ENCODE measurements at regions not wholly inside any gene's neighbourhood (a gene's known extent, or its start where the extent isn't known, plus 50 kb on each side); places are given as distances from the start of the nearest gene placed in this dataset.

- WGBS, 4 donors: 82 to 92% (median 87%) methylated on average over 4 of the region's 4 CpGs
- Histone ChIP-seq H3K27ac (no peak overlapping the region), H3K4me1 (replicated peaks in 1 of 2) (no peaks in the 10 kb centered on the region), H3K9me3 (replicated peaks in 1 of 3) (no peaks in the 10 kb centered on the region), H3K4me3 (no peak overlapping the region), H3K36me3 (replicated peaks in 1 of 2) (no peaks in the 10 kb centered on the region), H3K27me3 (no peaks in the 10 kb centered on the region)
- no peak for TF ChIP-seq POLR2A (IDR thresholded peaks at IDR 0.05)
- TF ChIP-seq CTCF (IDR thresholded peaks at IDR 0.05): no peak
- no peak for DNase-seq
- intact Hi-C loops (cut with DNase I): no loop called here
Observed at GRCh38 chr2:16323126-16323520, 342.5 kb downstream of the CYRIA start.

GRCh38 chr2:16322308-16323125 is 343.1 kb downstream of the CYRIA start:
- Histone ChIP-seq H3K9me3 (replicated peaks in 1 of 3) (no peaks in the 10 kb centered on the region), H3K4me3 (no peak overlapping the region), H3K4me1 (replicated peaks in 1 of 2) (no peaks in the 10 kb centered on the region), H3K36me3 (replicated peaks in 1 of 2) (no peaks in the 10 kb centered on the region), H3K27me3 (no peaks in the 10 kb centered on the region), H3K27ac (no peak overlapping the region)
- WGBS, 4 donors: 80 to 86% (median 84%) methylated on average over 9 of the region's 9 CpGs
- intact Hi-C loops (cut with DNase I): no loop called here
- no peak for DNase-seq
- TF ChIP-seq CTCF (IDR thresholded peaks at IDR 0.05) (no peak), POLR2A (IDR thresholded peaks at IDR 0.05) (no peak)

GRCh38 chr2:16321872-16322271 is 343.8 kb downstream of the CYRIA start:
- no peaks in the 10 kb centered on the region for H3K4me1 ChIP-seq (replicated peaks in 1 of 2)

GRCh38 chr2:16321256-16321655 is 344.4 kb downstream of the CYRIA start:
- DNase-seq: no peak
- Histone ChIP-seq H3K27ac (no peak overlapping the region), H3K27me3 (no peaks in the 10 kb centered on the region), H3K4me3 (no peak overlapping the region), H3K36me3 (replicated peaks in 1 of 2) (no peaks in the 10 kb centered on the region), H3K4me1 (replicated peaks in 1 of 2) (no peaks in the 10 kb centered on the region), H3K9me3 (replicated peaks in 1 of 3) (no peaks in the 10 kb centered on the region)
- intact Hi-C loops (cut with DNase I): no loop called here
- TF ChIP-seq CTCF (IDR thresholded peaks at IDR 0.05): no peak
- no peak for TF ChIP-seq POLR2A (IDR thresholded peaks at IDR 0.05)
- WGBS, 4 donors: 90 to 95% (median 92%) methylated on average over 8 to 9 of the region's 9 CpGs

More at GRCh38 chr2:16321872-16322271, 343.8 kb downstream of the CYRIA start:
- WGBS, 4 donors: 90 to 93% (median 91%) methylated on average over 3 to 4 of the region's 4 CpGs
- Histone ChIP-seq H3K27ac (no peak overlapping the region), H3K36me3 (replicated peaks in 1 of 2) (no peaks in the 10 kb centered on the region), H3K4me3 (no peak overlapping the region), H3K27me3 (no peaks in the 10 kb centered on the region), H3K9me3 (replicated peaks in 1 of 3) (no peaks in the 10 kb centered on the region)
- no peak for DNase-seq
- TF ChIP-seq POLR2A (IDR thresholded peaks at IDR 0.05) (no peak), CTCF (IDR thresholded peaks at IDR 0.05) (no peak)
- intact Hi-C loops (cut with DNase I): no loop called here
